Esophagus squamous epithelium (tissue), 5 donors: ENCODE measurements at regions not wholly inside any gene's neighbourhood (a gene's known extent, or its start where the extent isn't known, plus 50 kb on each side); places are given as distances from the start of the nearest gene placed in this dataset.

Experiments
- DNase-seq: peaks from one replicate; lab custom pipeline; 2025; lab: John Stamatoyannopoulos, UW
- H3K27ac ChIP-seq, 4 donors: fragments of 200-600 bp; sonication (generic); one replicate each; pipeline ENCODE4 v1.5.1; 2016 to 2019; ENCODE audit warnings: mild to moderate bottlenecking in 1 of 4
- H3K27me3 ChIP-seq, 4 donors: fragments of 200-600 bp; sonication (generic); 1 replicate in 3 of 4; 2 replicates in 1 of 4; pipeline versions ENCODE4 v1.5.1 to v1.6.0; 2017 to 2021; ENCODE audit warnings: antibody characterized with exemption in 1 of 4
- H3K36me3 ChIP-seq, 3 donors: fragments of 200-600 bp; sonication (generic); one replicate each; pipeline ENCODE4 v1.5.1; 2016 to 2019
- H3K4me1 ChIP-seq, 3 donors: fragments of 200-600 bp; sonication (generic); one replicate each; pipeline ENCODE4 v1.5.1; 2017 to 2019
- H3K4me3 ChIP-seq, 4 donors: fragments of 200-600 bp; sonication (generic); 1 replicate in 3 of 4; 2 replicates in 1 of 4; pipeline ENCODE4 v1.5.1; 2016 to 2019; ENCODE audit warnings: mild to moderate bottlenecking in 2 of 4, moderate library complexity in 1 of 4
- H3K9me3 ChIP-seq, 3 donors: fragments of 200-600 bp; sonication (generic); one replicate each; pipeline ENCODE4 v1.5.1; 2016 to 2019
- POLR2A ChIP-seq, 4 donors: fragments of 450-650 bp; IDR thresholded peaks; one replicate each; pipeline ENCODE4 v1.6.1; 2017; ENCODE audit warnings: antibody characterized with exemption in 4 of 4, mild to moderate bottlenecking in 4 of 4, moderate library complexity in 3 of 4
- WGBS, 2 donors: methylation state at CpG; one replicate each; pipeline ENCODE4 v1.1.5; 2018; 5-methylcytosine and 5-hydroxymethylcytosine counted together
- intact Hi-C: fragments of 100-400 bp; cut with DNase I; formaldehyde crosslinking; loops from one replicate; pipeline ENCODE4 v1.15.0; 2022
- TF ChIP-seq, protein P1 (sequence below), 6 experiments: fragments of 450-650 bp in 4 of 6; fragments of 200-600 bp in 2 of 6; sonication (generic) in 2 of 6; IDR thresholded peaks; one replicate each; pipeline ENCODE4 v1.5.1; 2016 to 2019; ENCODE audit warnings: antibody characterized with exemption in 6 of 6, mild to moderate bottlenecking in 4 of 6, moderate library complexity in 4 of 6
- donor health status: DM: yes; HTN: yes; CAD: no.

DNA sequence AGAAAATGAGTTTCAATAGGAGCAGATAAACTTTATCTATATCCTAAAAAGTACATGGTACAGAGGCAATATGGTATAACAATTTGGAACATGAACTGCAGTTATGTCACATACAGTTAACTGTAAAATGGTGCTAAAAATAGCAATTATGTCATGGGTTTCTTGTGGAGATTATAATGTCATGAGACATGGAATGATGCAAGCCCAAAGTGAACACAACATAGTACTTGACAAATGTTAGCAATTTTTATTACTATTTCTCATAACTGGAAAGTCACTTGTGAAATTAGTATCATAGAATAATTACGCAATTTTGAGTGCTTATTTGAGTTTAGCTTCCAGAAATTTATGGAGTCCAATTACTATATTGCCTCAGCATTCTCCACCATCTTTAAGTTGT is 1263.4 kb downstream of the DSC3 start:
- 66 to 94% methylated on average over 1 of the region's 1 CpG for WGBS, 2 donors
- no peak overlapping the region for H3K4me3 ChIP-seq
- H3K4me1 ChIP-seq = no peaks in the 10 kb centered on the region
- no peaks in the 10 kb centered on the region for H3K27me3 ChIP-seq
- H3K27ac ChIP-seq = no peak overlapping the region
- no peak for DNase-seq
- intact Hi-C loops = no loop called here
- TF ChIP-seq, protein P1, sequence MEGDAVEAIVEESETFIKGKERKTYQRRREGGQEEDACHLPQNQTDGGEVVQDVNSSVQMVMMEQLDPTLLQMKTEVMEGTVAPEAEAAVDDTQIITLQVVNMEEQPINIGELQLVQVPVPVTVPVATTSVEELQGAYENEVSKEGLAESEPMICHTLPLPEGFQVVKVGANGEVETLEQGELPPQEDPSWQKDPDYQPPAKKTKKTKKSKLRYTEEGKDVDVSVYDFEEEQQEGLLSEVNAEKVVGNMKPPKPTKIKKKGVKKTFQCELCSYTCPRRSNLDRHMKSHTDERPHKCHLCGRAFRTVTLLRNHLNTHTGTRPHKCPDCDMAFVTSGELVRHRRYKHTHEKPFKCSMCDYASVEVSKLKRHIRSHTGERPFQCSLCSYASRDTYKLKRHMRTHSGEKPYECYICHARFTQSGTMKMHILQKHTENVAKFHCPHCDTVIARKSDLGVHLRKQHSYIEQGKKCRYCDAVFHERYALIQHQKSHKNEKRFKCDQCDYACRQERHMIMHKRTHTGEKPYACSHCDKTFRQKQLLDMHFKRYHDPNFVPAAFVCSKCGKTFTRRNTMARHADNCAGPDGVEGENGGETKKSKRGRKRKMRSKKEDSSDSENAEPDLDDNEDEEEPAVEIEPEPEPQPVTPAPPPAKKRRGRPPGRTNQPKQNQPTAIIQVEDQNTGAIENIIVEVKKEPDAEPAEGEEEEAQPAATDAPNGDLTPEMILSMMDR (IDR thresholded peaks at IDR 0.05) = no peak
- TF ChIP-seq POLR2A (IDR thresholded peaks at IDR 0.05) = no peak
- no peaks in the 10 kb centered on the region for H3K9me3 ChIP-seq
- no peaks in the 10 kb centered on the region for H3K36me3 ChIP-seq

DNA sequence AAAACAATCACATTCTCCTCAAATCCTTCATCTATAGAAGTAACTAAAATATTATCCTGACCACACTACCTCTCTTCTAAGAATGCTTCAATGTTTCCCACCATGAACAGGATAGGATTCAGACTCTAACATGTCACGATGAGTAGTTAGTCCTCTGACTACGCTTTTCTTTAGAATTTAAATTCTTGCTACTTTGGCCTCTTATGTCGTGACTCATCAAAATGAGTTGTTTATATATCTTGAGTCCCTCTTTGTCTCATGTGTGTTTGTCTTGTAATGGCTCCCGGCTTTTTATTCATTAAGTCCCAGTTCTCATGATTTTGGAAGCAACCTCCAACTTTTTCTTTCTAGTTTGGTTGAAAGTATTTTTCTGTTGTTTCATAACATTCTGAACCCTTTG is 1289.2 kb downstream of the DSC3 start:
- intact Hi-C loops = no loop called here
- Histone ChIP-seq H3K4me3 (no peak overlapping the region), H3K27me3 (no peaks in the 10 kb centered on the region), H3K4me1 (no peaks in the 10 kb centered on the region), H3K9me3 (no peaks in the 10 kb centered on the region), H3K27ac (no peak overlapping the region), H3K36me3 (no peaks in the 10 kb centered on the region)
- DNase-seq = no peak
- TF ChIP-seq, protein P1 (IDR thresholded peaks at IDR 0.05) = no peak
- no peak for TF ChIP-seq POLR2A (IDR thresholded peaks at IDR 0.05)
- 59 to 75% methylated on average over 4 of the region's 4 CpGs for WGBS, 2 donors

DNA sequence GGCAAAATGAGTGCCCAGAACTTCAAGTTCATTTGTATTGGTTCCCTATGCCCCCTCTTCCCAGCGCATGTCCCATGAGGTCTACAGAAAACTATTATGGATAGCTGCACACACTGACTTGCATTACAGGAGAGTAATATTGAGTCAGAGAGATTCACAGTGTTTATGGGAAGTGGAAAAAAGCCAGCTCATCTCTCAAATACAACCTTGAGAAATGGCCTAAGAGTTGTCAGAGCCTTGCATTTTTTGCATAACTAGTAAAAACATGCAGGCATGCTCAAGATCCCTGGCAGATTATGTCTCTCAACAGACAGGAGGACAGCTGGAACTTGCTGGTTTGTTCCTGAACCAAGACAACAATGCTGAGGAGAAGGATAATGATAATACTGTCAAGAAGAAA is 1292.8 kb downstream of the DSC3 start:
- no peaks in the 10 kb centered on the region for H3K4me1 ChIP-seq
- intact Hi-C loops = no loop called here
- TF ChIP-seq, protein P1 (IDR thresholded peaks at IDR 0.05) = no peak
- TF ChIP-seq POLR2A (IDR thresholded peaks at IDR 0.05) = no peak
- no peaks in the 10 kb centered on the region for H3K9me3 ChIP-seq
- 89% methylated on average over 1 of the region's 1 CpG for WGBS, 2 donors
- no peak for DNase-seq
- H3K27ac ChIP-seq = no peak overlapping the region
- H3K36me3 ChIP-seq = no peaks in the 10 kb centered on the region
- H3K4me3 ChIP-seq = no peak overlapping the region
- no peaks in the 10 kb centered on the region for H3K27me3 ChIP-seq

DNA sequence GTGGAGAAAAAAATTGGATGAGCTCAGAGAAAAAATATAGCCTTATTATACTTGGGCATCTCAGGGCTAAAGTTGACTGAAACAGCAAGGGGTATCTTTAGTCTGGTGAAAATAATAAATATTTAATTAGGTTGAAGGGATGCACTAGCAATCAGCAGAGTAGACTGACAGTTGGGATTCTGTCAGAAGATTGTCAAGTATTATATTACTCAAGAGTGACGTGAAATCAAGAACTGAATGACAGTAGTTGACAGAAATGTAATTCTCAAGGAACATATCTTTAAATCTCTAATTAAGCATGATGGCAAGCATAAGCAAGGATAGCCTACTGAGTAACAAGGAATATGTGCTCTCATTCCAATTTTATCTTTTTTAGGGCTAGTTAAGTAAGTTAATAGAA is 1301.1 kb downstream of the DSC3 start:
- DNase-seq = no peak
- Histone ChIP-seq H3K9me3 (peaks cover 0 to 8% (median 0%) of the 10 kb centered on the region in 3 donors), H3K27ac (no peak overlapping the region), H3K36me3 (no peaks in the 10 kb centered on the region), H3K4me3 (no peak overlapping the region), H3K4me1 (no peaks in the 10 kb centered on the region), H3K27me3 (no peaks in the 10 kb centered on the region)
- intact Hi-C loops = no loop called here
- TF ChIP-seq, protein P1 (IDR thresholded peaks at IDR 0.05) = no peak
- TF ChIP-seq POLR2A (IDR thresholded peaks at IDR 0.05) = no peak
- 67 to 83% methylated on average over 1 of the region's 1 CpG for WGBS, 2 donors

DNA sequence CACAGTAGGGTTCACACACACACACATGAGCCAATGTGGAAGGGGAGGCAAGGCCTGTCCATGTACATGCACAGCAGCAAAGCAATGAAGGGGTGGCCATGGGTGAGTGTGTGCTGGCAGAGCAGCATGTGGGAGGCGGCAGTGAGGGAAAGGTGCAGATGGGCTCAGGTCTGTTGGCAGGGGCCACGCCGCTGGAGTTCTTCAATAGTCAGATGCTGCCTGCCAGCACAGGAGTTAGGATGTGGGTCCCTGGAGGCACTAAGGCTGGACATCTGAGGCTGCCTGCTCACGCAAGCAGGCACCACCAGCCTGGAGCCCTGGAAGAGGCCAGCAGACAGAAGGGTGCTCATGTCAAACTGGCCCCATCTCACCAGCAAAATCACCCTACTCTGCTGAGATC is 1304.9 kb downstream of the DSC3 start:
- no peak overlapping the region for H3K4me3 ChIP-seq
- H3K27me3 ChIP-seq = no peaks in the 10 kb centered on the region
- no peak overlapping the region for H3K27ac ChIP-seq
- TF ChIP-seq POLR2A (IDR thresholded peaks at IDR 0.05) = no peak
- TF ChIP-seq, protein P1 (IDR thresholded peaks at IDR 0.05) = no peak
- 94 to 100% methylated on average over 4 of the region's 4 CpGs for WGBS, 2 donors
- intact Hi-C loops = no loop called here
- no peaks in the 10 kb centered on the region for H3K4me1 ChIP-seq
- no peak for DNase-seq
- H3K9me3 ChIP-seq = peaks cover 0 to 8% (median 0%) of the 10 kb centered on the region in 3 donors
- no peaks in the 10 kb centered on the region for H3K36me3 ChIP-seq
